HG03025 (cell line): ENCODE measurements at regions not wholly inside any gene's neighbourhood (a gene's known extent, or its start where the extent isn't known, plus 50 kb on each side); places are given as distances from the start of the nearest gene placed in this dataset.
"Not testable (repeated sequence)": the region's sequence is repeated elsewhere in the genome, so short reads cannot be mapped to it uniquely, and the experiment has no call there.

Experiments used
- ATAC-seq: cut with Tn5 transposase; IDR thresholded peaks from one replicate; pipeline ENCODE4 v1.9.1; 2021; ENCODE audit warnings: mild to moderate bottlenecking, moderate library complexity; ENCODE audit not compliant: unreplicated experiment, low FRiP score

DNA sequence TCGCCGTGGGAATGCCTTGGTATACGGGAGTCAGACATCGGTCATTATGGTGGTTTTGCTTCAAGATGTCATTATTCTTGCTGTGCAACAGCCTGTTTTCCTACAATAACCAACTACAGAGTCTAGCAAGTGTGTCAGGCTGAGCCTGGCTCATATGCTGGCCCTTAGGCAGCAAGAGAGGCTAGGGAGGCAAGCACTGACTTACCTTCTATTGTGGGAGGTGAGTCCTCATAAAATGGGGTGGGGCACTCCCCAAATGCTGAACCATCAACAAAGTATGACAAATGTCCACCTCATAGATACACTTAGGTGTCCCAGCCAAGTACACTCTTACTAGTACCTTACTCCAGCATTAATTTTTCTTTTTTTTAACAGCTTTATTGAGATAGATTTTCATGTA is 77.0 kb upstream of the ATL2 start:
- ATAC-seq: no peak

- not testable (repeated sequence) for ATAC-seq
Measured at GRCh38 chr2:38451778-38452177, 74.7 kb upstream of the ATL2 start.

- no peak for ATAC-seq
Measured at GRCh38 chr2:38450509-38450908, 73.4 kb upstream of the ATL2 start.

GRCh38 chr2:38448692-38449410 is 71.8 kb upstream of the ATL2 start:
- ATAC-seq: no peak

DNA sequence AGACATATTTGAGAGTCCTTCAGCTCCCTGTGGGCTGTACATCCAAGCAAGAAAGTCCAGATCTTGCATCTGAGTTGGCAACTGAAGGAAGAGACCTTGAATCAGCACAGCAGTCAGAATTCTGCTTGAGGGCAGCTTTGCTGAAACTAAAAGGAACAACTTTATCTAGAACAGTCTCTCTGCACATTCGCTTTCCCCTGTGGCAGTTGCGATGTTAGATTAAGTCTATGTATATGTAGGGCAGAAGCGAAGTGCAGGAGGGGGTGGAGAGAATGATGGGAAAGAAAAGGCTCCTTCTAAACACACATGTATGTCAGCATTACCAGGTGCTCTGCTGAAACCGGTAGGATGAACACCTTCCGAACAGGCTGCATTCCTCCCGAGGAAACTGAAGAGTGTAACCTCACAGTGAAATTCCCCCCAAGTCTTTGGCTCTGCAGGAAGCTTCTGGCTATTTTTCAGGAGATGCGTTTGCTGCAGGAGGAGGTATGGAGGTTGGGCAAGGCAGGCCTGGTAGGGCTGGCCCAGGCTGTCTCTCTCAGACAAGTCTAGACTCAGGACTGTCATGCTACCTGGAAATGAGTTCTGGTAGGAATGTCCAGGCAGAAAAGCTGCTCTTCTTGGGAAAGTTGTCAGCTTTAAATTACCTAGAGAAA is 70.0 kb upstream of the ATL2 start:
- ATAC-seq: no peak

- ATAC-seq: no peak
Measured at GRCh38 chr2:38446418-38446817, 69.3 kb upstream of the ATL2 start.

DNA sequence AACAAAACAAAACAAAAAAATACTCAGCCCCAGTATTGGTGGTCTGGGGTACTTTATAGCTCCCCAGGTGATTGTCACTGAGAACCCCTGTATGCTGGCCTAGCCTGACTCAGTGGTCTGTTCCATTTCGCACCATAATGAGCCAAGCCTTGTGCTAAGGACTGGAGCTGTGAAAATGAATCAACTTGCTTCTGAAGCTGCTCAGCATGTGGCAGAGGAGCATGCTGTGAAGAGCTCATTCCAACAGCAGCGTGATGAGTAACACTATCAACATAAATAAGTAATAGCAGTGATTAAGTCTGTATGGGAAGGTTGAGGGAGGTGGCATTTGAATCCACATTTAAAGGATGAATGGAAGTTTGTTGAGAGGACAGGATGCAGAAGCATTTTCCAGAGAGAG is 67.2 kb upstream of the ATL2 start:
- no peak for ATAC-seq

DNA sequence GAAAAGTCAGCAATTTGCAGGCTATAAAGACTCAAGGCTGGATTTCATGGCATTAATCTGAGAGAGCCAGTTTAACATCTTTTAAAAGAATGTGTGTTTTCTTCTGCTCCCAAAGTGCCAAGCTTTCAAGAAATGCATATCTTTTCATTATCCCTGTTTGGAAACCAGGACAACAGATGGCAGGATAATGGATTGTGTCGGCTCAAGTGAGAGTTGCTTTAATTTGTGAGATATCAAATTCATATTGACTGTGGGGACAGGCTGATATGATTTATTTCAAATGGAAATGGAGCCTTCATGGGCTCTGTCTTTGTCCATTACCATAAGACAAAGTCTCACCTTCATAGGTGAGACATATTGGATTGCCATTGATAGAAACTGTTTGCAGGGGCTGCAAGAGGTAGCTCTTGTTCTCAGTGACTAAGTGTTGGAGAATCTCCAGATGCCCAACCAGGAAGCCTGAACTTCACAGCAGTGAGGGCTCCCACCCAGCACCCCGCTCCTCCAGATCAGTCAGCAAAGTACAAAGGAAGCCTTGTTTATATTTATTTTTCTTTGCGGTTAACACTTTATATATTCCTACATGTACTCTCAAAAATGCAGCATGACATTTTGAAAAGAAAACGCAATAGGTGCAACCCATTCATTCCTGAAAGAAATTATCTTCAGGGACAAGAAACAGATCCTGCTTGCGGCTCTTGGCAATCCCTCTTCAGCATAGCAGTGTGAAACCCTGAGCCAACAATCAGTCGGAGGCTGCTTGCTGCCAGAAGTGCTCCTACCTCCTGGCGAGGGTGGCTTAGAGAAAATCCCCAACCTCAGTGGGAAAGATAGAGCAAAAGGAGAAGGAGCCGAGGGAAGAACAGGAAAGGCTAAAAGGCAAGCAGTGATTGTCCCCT is 65.8 kb upstream of the ATL2 start:
- ATAC-seq: no peak

GRCh38 chr2:38441346-38441745 is 64.3 kb upstream of the ATL2 start:
- ATAC-seq: no peak

DNA sequence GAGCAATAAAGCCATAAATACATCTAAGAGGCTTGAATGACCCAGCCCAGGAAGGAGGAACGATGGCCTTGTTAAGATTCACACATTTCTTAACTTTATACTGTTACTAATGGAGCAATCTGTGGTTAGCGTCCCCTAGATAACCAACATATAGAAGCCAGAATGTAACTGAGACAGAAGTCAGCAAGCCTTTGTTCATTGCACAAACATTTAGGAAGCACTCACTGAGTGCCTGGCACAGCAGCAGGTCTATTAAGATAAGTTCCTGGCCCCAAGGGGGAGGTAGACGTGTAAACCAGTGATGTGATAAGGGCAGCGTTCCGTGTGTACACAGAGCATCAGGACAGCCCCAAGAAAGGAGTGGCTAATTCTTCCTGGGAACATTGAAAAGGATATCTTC is 63.6 kb upstream of the ATL2 start:
- ATAC-seq: no peak

- ATAC-seq: no peak
Measured at GRCh38 chr2:38439863-38440262, 62.8 kb upstream of the ATL2 start.

GRCh38 chr2:38438883-38439612 is 62.0 kb upstream of the ATL2 start:
- ATAC-seq: no peak

GRCh38 chr2:38438133-38438882 is 61.2 kb upstream of the ATL2 start:
- no peak for ATAC-seq

GRCh38 chr2:38436227-38436664 is 59.2 kb upstream of the ATL2 start:
- ATAC-seq: no peak

- ATAC-seq: no peak
Measured at GRCh38 chr2:38435775-38436174, 58.7 kb upstream of the ATL2 start.

DNA sequence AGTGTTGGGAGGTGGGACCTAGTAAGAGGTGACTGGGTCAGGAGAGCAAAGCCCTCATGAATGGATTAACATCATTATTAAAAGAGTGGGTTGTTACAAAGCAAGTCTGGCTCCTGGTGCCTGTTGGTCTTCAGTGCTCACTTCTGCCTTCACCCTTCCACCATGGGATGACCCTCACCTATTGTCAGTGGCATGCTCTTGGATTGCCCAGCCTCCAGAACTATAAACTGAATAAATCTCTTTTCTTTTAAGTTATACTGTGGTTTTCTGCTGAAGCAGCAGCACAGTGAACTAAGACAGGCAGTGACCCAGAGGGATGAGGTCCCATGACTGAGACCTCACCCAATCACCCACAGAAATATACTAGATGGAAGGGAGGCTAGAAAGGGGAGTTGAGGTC is 57.5 kb upstream of the ATL2 start:
- no peak for ATAC-seq

- no peak for ATAC-seq
Measured at GRCh38 chr2:38433607-38433975, 56.5 kb upstream of the ATL2 start.

DNA sequence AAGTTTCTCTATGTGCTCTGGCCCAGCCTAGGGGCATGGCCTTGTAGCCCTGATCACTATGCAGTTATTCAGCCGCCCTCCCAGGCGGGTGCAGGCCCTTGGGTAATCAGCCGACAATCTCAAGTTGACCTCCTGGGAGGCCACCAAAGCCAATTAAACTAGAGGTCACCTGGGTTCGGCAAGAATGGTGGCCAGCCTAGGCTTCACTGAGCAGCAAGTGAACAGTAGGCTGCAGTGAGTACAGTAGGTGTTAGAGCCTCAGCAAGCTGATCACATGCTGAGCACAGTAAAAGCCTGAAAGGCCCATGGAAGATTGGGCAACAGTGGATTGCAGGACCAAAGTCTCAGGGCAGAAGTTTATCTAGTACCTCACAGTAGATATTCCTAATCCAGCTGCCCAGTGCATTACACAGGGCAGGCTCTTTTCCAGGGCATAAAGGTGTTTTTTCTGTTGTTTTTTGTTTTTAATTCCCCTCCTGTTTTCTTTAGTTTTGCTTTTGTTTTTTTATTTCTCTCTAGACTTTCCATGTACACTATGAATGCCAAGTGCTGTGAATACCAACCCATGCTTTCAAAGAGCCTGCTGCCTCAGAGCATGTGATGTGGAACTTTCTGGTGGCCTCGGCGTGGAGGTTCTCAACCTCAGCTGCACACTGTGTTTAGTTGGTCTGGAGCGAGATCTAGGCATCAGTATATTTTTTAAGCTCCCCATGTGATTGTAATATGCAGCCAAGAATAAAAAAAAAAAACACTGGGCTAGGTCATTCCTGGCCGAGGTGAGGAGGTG is 55.9 kb upstream of the ATL2 start:
- ATAC-seq: no peak

DNA sequence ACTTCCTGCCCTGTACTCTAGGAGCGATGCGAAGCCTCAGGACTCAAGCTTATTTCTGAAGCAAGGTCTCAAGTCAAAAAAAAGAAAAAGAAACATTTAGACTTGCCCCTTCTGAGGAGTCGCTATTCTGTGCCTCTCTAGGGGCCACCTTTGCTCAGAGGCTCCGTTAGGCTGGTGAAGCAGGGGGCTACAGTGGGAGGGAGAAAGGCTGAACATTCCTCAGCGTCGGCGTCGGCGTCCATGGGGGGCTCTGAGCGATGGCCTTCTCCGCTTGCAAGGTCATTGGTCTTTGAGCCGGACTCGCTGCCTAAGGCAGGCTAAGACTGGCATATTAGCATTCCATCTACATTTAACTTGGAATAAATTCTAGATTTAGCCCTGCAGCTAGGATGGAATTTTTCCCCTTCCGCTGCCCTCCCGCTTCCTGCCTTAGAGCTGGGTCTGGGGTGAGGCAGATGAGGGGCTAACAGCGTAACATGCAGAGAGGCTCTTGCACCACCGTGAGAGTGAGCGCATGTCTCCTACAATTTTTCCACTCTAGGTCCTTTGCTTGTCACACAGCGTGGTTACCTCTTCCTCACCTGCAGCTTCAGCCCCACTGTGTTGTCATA is 53.6 kb upstream of the ATL2 start:
- ATAC-seq: no peak
